Adrenal gland (tissue), 9 donors: ENCODE measurements at regions not wholly inside any gene's neighbourhood (a gene's known extent, or its start where the extent isn't known, plus 50 kb on each side); places are given as distances from the start of the nearest gene placed in this dataset.

ENCODE experiments used
- DNase-seq, 7 donors: peaks; one replicate each; pipeline ENCODE4 v3.0.0-alpha.2; 2019 to 2020
- H3K27ac ChIP-seq, 5 donors: fragments of 200-600 bp; sonication (generic) in 4 of 5; 1 replicate in 3 of 5; 2 replicates in 2 of 5; pipeline versions ENCODE4 v1.5.1 to v1.8.0; 2016 to 2020; ENCODE audit warnings: mild to moderate bottlenecking in 1 of 5
- H3K27me3 ChIP-seq: fragments of 200-600 bp; 2 replicates; pipeline ENCODE4 v1.8.0; 2021
- H3K36me3 ChIP-seq, 2 donors: fragments of 200-600 bp; replicated peaks in 1 of 2; 1 replicate in 1 of 2; 2 replicates in 1 of 2; pipeline versions ENCODE4 v1.5.1 to v1.8.0; 2018 to 2022
- H3K4me1 ChIP-seq, 2 donors: fragments of 200-600 bp; replicated peaks in 1 of 2; 1 replicate in 1 of 2; 2 replicates in 1 of 2; pipeline versions ENCODE4 v1.5.1 to v1.8.0; 2018 to 2021
- H3K4me3 ChIP-seq, 4 donors: fragments of 200-600 bp; sonication (generic) in 3 of 4; one replicate each; pipeline ENCODE4 v1.5.1; 2016 to 2018
- H3K9me3 ChIP-seq, 3 donors: fragments of 200-600 bp; sonication (generic) in 1 of 3; replicated peaks in 1 of 3; 1 replicate in 2 of 3; 2 replicates in 1 of 3; pipeline versions ENCODE4 v1.5.1 to v1.8.0; 2016 to 2021
- CTCF ChIP-seq, 6 experiments: fragments of 450-650 bp in 4 of 6; fragments of 200-600 bp in 2 of 6; sonication (generic) in 1 of 6; IDR thresholded peaks; 1 replicate in 5 of 6; 2 replicates in 1 of 6; pipeline versions ENCODE4 v1.5.1 to v1.8.0; 2016 to 2021; ENCODE audit warnings: antibody characterized with exemption in 6 of 6, mild to moderate bottlenecking in 2 of 6, moderate library complexity in 1 of 6
- POLR2A ChIP-seq, 2 donors: fragments of 450-650 bp; IDR thresholded peaks; one replicate each; pipeline ENCODE4 v1.6.1; 2017; ENCODE audit warnings: antibody characterized with exemption in 2 of 2, mild to moderate bottlenecking in 2 of 2, moderate library complexity in 1 of 2
- WGBS, 4 donors: extraction: QIAGEN DNeasy Blood & Tissue Kit in 2 of 4; methylation state at CpG; one replicate each; pipeline versions ENCODE4 v1.1.5 to v1.1.7; 2013 to 2017; 5-methylcytosine and 5-hydroxymethylcytosine counted together
- intact Hi-C, 2 donors: fragments of 100-400 bp; cut with DNase I; formaldehyde crosslinking; loops; one replicate each; pipeline versions ENCODE4 v1.14.1 to v1.15.0; 2022 to 2023
- donor health status: healthy with polysubstance abuse.
- donor health status: Bipolar disorder and iron deficiency.
- donor health status: DM: yes; HTN: yes; CAD: no.
- donor health status: DM: no; HTN: no; CAD: no.
- donor health status: DM: no; HTN: no; CAD: no.

DNA sequence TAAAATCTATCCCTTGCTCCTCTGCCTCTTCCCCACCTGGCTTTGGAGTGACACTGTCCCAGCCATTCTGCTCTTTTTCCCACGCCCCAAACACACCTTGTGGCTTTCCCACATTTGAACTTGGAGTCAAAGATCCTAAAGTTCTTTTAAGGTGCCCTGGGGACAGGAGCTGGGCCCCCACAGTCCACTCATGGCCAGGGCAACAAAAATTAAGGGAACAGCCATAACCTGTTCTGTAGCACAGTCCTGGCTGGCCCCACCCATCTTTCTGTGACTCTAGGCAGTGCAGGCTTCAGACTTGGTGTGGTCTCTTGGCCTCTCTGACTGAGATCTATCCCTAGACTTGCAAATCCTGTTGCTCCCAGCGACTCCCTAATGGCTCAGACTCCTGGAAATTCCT is 143.0 kb upstream of the MAGI3 start:
- Histone ChIP-seq H3K36me3 (no peaks in the 10 kb centered on the region), H3K4me1 (no peaks in the 10 kb centered on the region), H3K27ac (no peak overlapping the region), H3K9me3 (no peaks in the 10 kb centered on the region), H3K4me3 (no peak overlapping the region), H3K27me3 (no peaks in the 10 kb centered on the region)
- TF ChIP-seq POLR2A (IDR thresholded peaks at IDR 0.05) (no peak), CTCF (IDR thresholded peaks at IDR 0.05) (no peak)
- DNase-seq: no peak
- WGBS, 4 donors: 87 to 91% (median 89%) methylated on average over 2 of the region's 2 CpGs
- intact Hi-C loops: no loop called here

DNA sequence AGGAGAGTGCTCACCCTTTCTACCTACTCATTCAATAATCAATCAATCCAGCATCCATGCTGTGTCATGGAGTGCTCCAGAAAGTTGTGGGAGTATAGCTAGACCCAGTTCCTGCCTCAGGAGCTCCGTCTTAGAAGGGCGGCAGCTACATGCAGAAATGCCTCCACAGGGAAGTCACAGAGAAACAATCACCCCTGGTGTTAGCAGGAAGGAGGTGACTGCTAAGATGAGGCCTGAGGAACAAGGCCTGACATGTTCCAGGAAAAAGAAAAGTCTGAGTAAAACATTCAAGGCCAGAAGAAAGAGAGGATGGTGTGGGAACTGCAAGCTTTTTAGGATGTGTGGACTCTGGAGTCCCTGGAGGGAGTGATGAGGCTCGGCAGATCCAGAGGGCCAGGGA is 142.5 kb upstream of the MAGI3 start:
- TF ChIP-seq CTCF (IDR thresholded peaks at IDR 0.05) (no peak), POLR2A (IDR thresholded peaks at IDR 0.05) (no peak)
- H3K9me3 ChIP-seq: no peaks in the 10 kb centered on the region
- no peak overlapping the region for H3K4me3 ChIP-seq
- DNase-seq: no peak
- H3K4me1 ChIP-seq: no peaks in the 10 kb centered on the region
- no peaks in the 10 kb centered on the region for H3K27me3 ChIP-seq
- WGBS, 4 donors: 85 to 98% (median 89%) methylated on average over 3 of the region's 3 CpGs
- H3K27ac ChIP-seq: no peak overlapping the region
- intact Hi-C loops: no loop called here
- H3K36me3 ChIP-seq: no peaks in the 10 kb centered on the region

GRCh38 chr1:113248494-113248893 is 141.8 kb upstream of the MAGI3 start:
- no peaks in the 10 kb centered on the region for H3K9me3 ChIP-seq
- no peak for DNase-seq
- intact Hi-C loops: no loop called here
- no peak overlapping the region for H3K4me3 ChIP-seq
- H3K4me1 ChIP-seq: no peaks in the 10 kb centered on the region
- no peaks in the 10 kb centered on the region for H3K27me3 ChIP-seq
- WGBS, 4 donors: 70 to 89% (median 82%) methylated on average over 5 of the region's 5 CpGs
- no peaks in the 10 kb centered on the region for H3K36me3 ChIP-seq
- no peak for TF ChIP-seq CTCF (IDR thresholded peaks at IDR 0.05)
- TF ChIP-seq POLR2A (IDR thresholded peaks at IDR 0.05): no peak
- no peak overlapping the region for H3K27ac ChIP-seq

DNA sequence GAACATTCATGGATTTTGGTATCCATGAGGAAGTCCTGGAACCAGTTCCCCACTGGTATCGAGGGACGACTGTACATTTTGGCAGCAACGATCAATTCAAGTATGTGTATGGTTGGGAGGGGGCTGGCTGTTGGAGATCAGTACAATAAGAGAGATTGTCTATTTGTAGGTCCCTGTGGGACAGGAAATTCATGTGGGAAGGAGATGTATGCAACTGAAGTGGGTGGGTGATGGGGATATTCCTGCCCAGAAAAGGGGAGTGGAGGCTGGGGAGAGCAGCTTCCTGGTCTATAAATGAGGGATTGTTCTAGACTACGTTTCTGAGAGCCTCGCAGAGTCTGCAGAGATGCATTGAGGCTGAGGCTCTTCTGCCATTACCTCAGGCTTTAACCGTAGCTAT is 140.2 kb upstream of the MAGI3 start:
- Histone ChIP-seq H3K36me3 (no peaks in the 10 kb centered on the region), H3K4me1 (no peaks in the 10 kb centered on the region), H3K27ac (no peak overlapping the region), H3K9me3 (no peaks in the 10 kb centered on the region), H3K27me3 (no peaks in the 10 kb centered on the region), H3K4me3 (no peak overlapping the region)
- TF ChIP-seq POLR2A (IDR thresholded peaks at IDR 0.05) (no peak), CTCF (IDR thresholded peaks at IDR 0.05) (no peak)
- whole genome bisulfite sequencing, 4 donors: 73 to 90% (median 78%) methylated on average over 5 to 6 of the region's 6 CpGs
- intact Hi-C loops: no loop called here
- no peak for DNase-seq
